GM12875 (cell line): ENCODE measurements at regions not wholly inside any gene's neighbourhood (a gene's known extent, or its start where the extent isn't known, plus 50 kb on each side); places are given as distances from the start of the nearest gene placed in this dataset.

Experiments
- H3K4me3 ChIP-seq: one replicate; pipeline ENCODE4 v1.5.1; 2011; ENCODE audit warnings: low read depth, low read length, control low read depth
- TF ChIP-seq, protein P1 (sequence below): IDR thresholded peaks from 2 replicates; pipeline ENCODE4 v1.5.1; 2011; ENCODE audit warnings: low read depth, mild to moderate bottlenecking, control low read depth, inconsistent platforms, low read length, moderate library complexity, borderline replicate concordance; ENCODE audit not compliant: insufficient read depth

DNA sequence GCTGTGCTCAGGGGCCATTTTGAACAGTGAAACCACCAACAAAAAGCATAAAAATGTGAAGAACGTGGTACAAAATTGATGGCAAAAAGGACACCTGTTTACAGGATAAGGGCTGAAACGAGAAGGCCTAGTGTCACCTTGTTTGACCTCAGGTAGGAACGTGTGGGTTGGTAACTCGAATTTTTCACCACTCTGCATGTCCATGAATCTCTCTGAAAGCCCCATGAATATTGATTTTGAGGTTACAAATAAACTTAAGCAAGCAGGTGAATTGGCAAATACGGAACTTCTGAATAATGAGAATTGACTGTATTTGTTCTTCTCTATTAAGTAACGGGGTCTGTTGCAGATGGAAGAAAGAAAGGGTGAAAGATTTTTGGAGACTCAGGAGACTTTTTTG lies 59.6 kb upstream of the EDN1 start:
- H3K4me3 ChIP-seq, result no peak overlapping the region
- TF ChIP-seq, protein P1, sequence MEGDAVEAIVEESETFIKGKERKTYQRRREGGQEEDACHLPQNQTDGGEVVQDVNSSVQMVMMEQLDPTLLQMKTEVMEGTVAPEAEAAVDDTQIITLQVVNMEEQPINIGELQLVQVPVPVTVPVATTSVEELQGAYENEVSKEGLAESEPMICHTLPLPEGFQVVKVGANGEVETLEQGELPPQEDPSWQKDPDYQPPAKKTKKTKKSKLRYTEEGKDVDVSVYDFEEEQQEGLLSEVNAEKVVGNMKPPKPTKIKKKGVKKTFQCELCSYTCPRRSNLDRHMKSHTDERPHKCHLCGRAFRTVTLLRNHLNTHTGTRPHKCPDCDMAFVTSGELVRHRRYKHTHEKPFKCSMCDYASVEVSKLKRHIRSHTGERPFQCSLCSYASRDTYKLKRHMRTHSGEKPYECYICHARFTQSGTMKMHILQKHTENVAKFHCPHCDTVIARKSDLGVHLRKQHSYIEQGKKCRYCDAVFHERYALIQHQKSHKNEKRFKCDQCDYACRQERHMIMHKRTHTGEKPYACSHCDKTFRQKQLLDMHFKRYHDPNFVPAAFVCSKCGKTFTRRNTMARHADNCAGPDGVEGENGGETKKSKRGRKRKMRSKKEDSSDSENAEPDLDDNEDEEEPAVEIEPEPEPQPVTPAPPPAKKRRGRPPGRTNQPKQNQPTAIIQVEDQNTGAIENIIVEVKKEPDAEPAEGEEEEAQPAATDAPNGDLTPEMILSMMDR, result no peak

DNA sequence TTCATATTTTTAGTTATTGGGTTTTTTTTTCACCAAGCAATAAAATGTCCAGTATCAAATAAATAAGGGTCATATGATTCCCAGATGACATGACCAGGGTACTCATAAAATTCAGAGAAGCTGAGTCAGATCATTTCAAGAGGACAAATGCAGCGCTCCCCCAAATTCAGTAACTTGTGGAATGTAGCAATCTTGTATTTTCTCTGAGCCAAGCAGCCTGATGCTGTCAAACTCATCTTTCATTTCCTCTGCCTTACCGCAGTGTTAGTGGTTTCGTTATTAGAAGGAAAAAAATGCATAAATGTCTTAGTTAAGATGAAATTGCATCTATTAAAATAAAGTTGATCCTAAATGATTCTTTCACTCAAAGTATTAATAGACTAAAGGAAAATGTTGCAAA lies 57.8 kb upstream of the EDN1 start:
- TF ChIP-seq, protein P1, result no peak
- no peak overlapping the region for H3K4me3 ChIP-seq

DNA sequence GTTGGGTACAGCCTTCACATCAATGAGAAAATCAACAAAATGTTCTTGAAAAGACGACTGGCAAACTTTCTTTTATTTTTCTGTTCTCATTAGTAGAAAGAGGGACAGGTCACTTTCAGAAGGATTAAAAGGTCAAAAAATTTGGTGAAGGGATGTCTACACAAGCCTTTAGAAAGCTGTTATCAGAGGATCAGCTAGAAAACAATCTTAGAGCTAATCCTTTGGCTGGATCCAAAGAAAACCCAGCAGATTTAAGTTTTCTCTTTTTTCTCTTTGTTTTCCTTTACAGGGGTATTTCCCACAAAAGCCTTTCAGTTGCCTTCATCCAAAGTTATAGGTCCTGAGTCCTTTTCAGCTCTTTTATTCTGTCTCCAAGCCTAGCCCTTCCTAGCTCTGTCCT lies 57.3 kb upstream of the EDN1 start:
- TF ChIP-seq, protein P1, result no peak
- H3K4me3 ChIP-seq, result no peak overlapping the region

DNA sequence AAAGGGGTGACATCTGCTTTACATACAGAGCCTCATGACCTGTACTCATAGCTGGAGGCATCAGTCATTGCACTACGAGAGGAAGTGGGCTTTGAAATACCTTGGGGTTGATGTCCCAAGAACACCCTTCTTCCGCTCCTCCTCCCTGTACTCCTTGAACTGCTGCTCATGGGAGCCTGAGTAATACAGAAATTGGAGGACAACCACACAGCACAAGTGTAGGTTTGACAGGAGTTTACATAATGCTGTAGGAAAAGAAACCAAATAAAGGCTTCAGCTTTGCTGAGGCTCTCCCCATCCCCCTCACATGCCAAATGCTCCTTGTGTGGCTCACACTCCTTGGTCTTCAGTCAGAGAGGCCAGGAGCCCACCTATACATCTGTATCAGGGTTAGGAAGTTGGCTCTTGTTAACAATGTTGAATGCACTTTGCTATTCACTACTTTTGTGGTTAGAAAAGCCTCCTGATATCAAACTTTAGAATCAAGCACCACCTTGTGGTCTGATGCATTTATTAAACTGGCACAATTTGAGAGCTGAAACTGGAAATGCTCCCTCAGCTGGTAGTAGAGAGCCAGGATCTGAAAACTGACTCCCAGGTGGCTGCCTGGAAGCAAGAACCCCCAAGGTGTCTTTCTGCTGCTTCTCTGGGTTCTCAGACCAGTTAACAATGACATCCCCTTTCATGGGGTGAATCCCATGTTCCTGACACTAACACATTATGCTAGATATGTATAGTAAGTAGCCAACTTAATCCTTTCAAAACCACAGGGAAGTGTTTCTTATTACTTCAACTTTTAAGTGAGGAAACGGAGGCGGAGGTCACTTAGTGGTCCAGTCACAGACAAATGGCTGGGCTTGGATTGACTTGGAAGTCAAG lies 56.2 kb upstream of the EDN1 start:
- TF ChIP-seq, protein P1, result peak; percentile 23; the same call in 1 of the 2 replicates
- no peak overlapping the region for H3K4me3 ChIP-seq

DNA sequence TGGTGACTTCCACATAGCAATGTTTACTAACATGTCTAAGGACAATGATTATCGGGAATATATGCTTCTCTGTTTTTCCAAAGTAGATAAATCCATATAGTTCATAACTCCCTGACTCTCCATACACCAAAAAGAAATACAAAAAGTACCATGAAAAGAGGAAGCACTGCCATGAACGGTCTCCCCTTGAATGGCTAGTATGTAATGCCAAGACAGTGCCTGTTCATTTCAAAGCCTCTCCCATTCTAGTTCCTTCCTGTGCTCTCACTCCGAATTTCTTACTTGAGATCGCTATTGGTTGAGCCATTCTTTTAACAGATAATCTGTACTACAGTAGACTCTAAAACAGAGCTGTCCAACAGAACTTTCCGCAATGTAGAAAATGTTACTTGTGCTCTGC lies 54.8 kb upstream of the EDN1 start:
- H3K4me3 ChIP-seq, result no peak overlapping the region
- TF ChIP-seq, protein P1, result no peak

DNA sequence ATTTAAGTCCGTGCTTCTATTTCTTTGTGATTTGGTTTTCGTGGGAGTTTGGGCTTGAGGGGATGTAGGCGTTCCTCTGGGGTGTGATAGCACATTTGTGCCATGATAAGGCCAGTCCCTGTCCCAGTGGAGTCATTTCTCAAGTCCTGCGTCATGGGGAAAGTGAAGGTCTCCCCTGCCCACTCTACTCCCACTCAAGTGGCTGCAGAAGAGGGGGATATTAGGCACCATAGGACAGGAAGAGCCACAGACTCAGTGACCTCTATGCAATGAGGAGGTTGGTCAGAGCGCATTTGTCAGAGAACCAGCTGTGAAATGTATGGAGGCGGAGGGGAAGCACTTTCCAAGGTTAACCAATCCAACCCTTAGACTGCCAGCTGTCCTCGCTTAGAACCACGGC lies 51.9 kb upstream of the EDN1 start:
- TF ChIP-seq, protein P1, result no peak
- no peak overlapping the region for H3K4me3 ChIP-seq
